ENCODE measurements at regions not wholly inside any gene's neighbourhood (a gene's known extent, or its start where the extent isn't known, plus 50 kb on each side); places are given as distances from the start of the nearest gene placed in this dataset.
A peak's percentile ranks its signal among the peaks of the same experiment; 100 is the strongest.

GRCh38 chr6:139600919-139601475 is 226.5 kb upstream of the CITED2 start:
- Mint-ChIP-seq H3K27ac (no peak overlapping the region), H3K36me3 (ENCODE audit: low read depth) (no peaks in the 10 kb centered on the region), H3K27me3 (no peaks in the 10 kb centered on the region), H3K4me1 (ENCODE audit: low read depth) (peaks cover 31% of the 10 kb centered on the region), H3K9me3 (no peaks in the 10 kb centered on the region), H3K4me3 (no peak overlapping the region)
- intact Hi-C loops (cut with micrococcal nuclease) = no loop called here

GRCh38 chr6:139600343-139600742 is 225.9 kb upstream of the CITED2 start:
- Mint-ChIP-seq H3K36me3 (ENCODE audit: low read depth) (no peaks in the 10 kb centered on the region), H3K4me3 (no peak overlapping the region), H3K27me3 (no peaks in the 10 kb centered on the region), H3K9me3 (no peaks in the 10 kb centered on the region), H3K27ac (no peak overlapping the region), H3K4me1 (ENCODE audit: low read depth) (peaks cover 31% of the 10 kb centered on the region)
- intact Hi-C loops (cut with micrococcal nuclease) = no loop called here

- peaks cover 20% of the 10 kb centered on the region for H3K4me1 Mint-ChIP-seq (ENCODE audit: low read depth)
- H3K36me3 Mint-ChIP-seq (ENCODE audit: low read depth) = no peaks in the 10 kb centered on the region
- intact Hi-C loops (cut with micrococcal nuclease) = no loop called here
- no peaks in the 10 kb centered on the region for H3K9me3 Mint-ChIP-seq
- no peaks in the 10 kb centered on the region for H3K27me3 Mint-ChIP-seq
- no peak overlapping the region for H3K27ac Mint-ChIP-seq
- no peak overlapping the region for H3K4me3 Mint-ChIP-seq
These were observed 223.6 kb upstream of the CITED2 start for GRCh38 chr6:139597771-139598755.

- Mint-ChIP-seq H3K27me3 (no peaks in the 10 kb centered on the region), H3K9me3 (no peaks in the 10 kb centered on the region), H3K36me3 (ENCODE audit: low read depth) (no peaks in the 10 kb centered on the region), H3K4me3 (no peak overlapping the region), H3K4me1 (ENCODE audit: low read depth) (peaks cover 19% of the 10 kb centered on the region), H3K27ac (no peak overlapping the region)
- intact Hi-C loops (cut with micrococcal nuclease) = no loop called here
These were observed 222.8 kb upstream of the CITED2 start for GRCh38 chr6:139597087-139597763.

GRCh38 chr6:139595183-139595582 is 220.7 kb upstream of the CITED2 start:
- intact Hi-C loops (cut with micrococcal nuclease) = no loop called here
- H3K4me3 Mint-ChIP-seq = no peak overlapping the region
- H3K27ac Mint-ChIP-seq = no peak overlapping the region
- peaks cover 36% of the 10 kb centered on the region for H3K4me1 Mint-ChIP-seq (ENCODE audit: low read depth)
- H3K9me3 Mint-ChIP-seq = no peaks in the 10 kb centered on the region
- H3K27me3 Mint-ChIP-seq = no peaks in the 10 kb centered on the region
- no peaks in the 10 kb centered on the region for H3K36me3 Mint-ChIP-seq (ENCODE audit: low read depth)

GRCh38 chr6:139594333-139594965 is 220.0 kb upstream of the CITED2 start:
- H3K4me3 Mint-ChIP-seq = no peak overlapping the region
- intact Hi-C loops (cut with micrococcal nuclease) = no loop called here
- no peaks in the 10 kb centered on the region for H3K36me3 Mint-ChIP-seq (ENCODE audit: low read depth)
- no peaks in the 10 kb centered on the region for H3K9me3 Mint-ChIP-seq
- no peaks in the 10 kb centered on the region for H3K27me3 Mint-ChIP-seq
- no peak overlapping the region for H3K27ac Mint-ChIP-seq
- H3K4me1 Mint-ChIP-seq (ENCODE audit: low read depth) = peaks cover 36% of the 10 kb centered on the region

- no peaks in the 10 kb centered on the region for H3K36me3 Mint-ChIP-seq (ENCODE audit: low read depth)
- H3K4me1 Mint-ChIP-seq (ENCODE audit: low read depth) = peaks cover 36% of the 10 kb centered on the region
- no peak overlapping the region for H3K4me3 Mint-ChIP-seq
- no peaks in the 10 kb centered on the region for H3K9me3 Mint-ChIP-seq
- no peak overlapping the region for H3K27ac Mint-ChIP-seq
- no peaks in the 10 kb centered on the region for H3K27me3 Mint-ChIP-seq
- intact Hi-C loops (cut with micrococcal nuclease) = no loop called here
These were observed 218.6 kb upstream of the CITED2 start for GRCh38 chr6:139593081-139593480.

GRCh38 chr6:139592011-139592410 is 217.6 kb upstream of the CITED2 start:
- Mint-ChIP-seq H3K27ac (peak overlapping the region; percentile 0), H3K36me3 (ENCODE audit: low read depth) (no peaks in the 10 kb centered on the region), H3K4me3 (no peak overlapping the region), H3K9me3 (no peaks in the 10 kb centered on the region), H3K4me1 (ENCODE audit: low read depth) (peaks cover 25% of the 10 kb centered on the region), H3K27me3 (no peaks in the 10 kb centered on the region)
- intact Hi-C loops (cut with micrococcal nuclease) = no loop called here

- Mint-ChIP-seq H3K4me1 (ENCODE audit: low read depth) (peaks cover 24% of the 10 kb centered on the region), H3K27me3 (no peaks in the 10 kb centered on the region), H3K27ac (peak overlapping the region; percentile 0), H3K4me3 (no peak overlapping the region), H3K9me3 (no peaks in the 10 kb centered on the region), H3K36me3 (ENCODE audit: low read depth) (no peaks in the 10 kb centered on the region)
- intact Hi-C loops (cut with micrococcal nuclease) = no loop called here
These were observed 216.8 kb upstream of the CITED2 start for GRCh38 chr6:139591075-139591865.

GRCh38 chr6:139590206-139590605 is 215.8 kb upstream of the CITED2 start:
- no peaks in the 10 kb centered on the region for H3K27me3 Mint-ChIP-seq
- no peak overlapping the region for H3K27ac Mint-ChIP-seq
- no peaks in the 10 kb centered on the region for H3K9me3 Mint-ChIP-seq
- intact Hi-C loops (cut with micrococcal nuclease) = no loop called here
- H3K4me1 Mint-ChIP-seq (ENCODE audit: low read depth) = peaks cover 24% of the 10 kb centered on the region
- H3K4me3 Mint-ChIP-seq = no peak overlapping the region
- no peaks in the 10 kb centered on the region for H3K36me3 Mint-ChIP-seq (ENCODE audit: low read depth)

- no peak overlapping the region for H3K4me3 Mint-ChIP-seq
- no peak overlapping the region for H3K27ac Mint-ChIP-seq
- H3K36me3 Mint-ChIP-seq (ENCODE audit: low read depth) = no peaks in the 10 kb centered on the region
- H3K4me1 Mint-ChIP-seq (ENCODE audit: low read depth) = peaks cover 24% of the 10 kb centered on the region
- intact Hi-C loops (cut with micrococcal nuclease) = no loop called here
- no peaks in the 10 kb centered on the region for H3K27me3 Mint-ChIP-seq
- no peaks in the 10 kb centered on the region for H3K9me3 Mint-ChIP-seq
These were observed 214.5 kb upstream of the CITED2 start for GRCh38 chr6:139588734-139589593.

GRCh38 chr6:139588076-139588639 is 213.7 kb upstream of the CITED2 start:
- H3K9me3 Mint-ChIP-seq = no peaks in the 10 kb centered on the region
- H3K27ac Mint-ChIP-seq = no peak overlapping the region
- H3K27me3 Mint-ChIP-seq = no peaks in the 10 kb centered on the region
- intact Hi-C loops (cut with micrococcal nuclease) = no loop called here
- no peaks in the 10 kb centered on the region for H3K36me3 Mint-ChIP-seq (ENCODE audit: low read depth)
- H3K4me1 Mint-ChIP-seq (ENCODE audit: low read depth) = peaks cover 24% of the 10 kb centered on the region
- H3K4me3 Mint-ChIP-seq = no peak overlapping the region

Measured in dendritic cell treated with granulocyte-macrophage colony-stimulating factor and Interleukin-4, amounts not matched to agents 40 ng/mL and 50 ng/mL, for 4 days (primary cell).